Kidney (tissue), 13 donors: ENCODE measurements at regions not wholly inside any gene's neighbourhood (a gene's known extent, or its start where the extent isn't known, plus 50 kb on each side); places are given as distances from the start of the nearest gene placed in this dataset.
A peak's percentile ranks its signal among the peaks of the same experiment; 100 is the strongest.

Source experiments
- DNase-seq, 5 donors: peaks; one replicate each; pipeline ENCODE4 v3.0.0-alpha.2; 2013 to 2020
- FAIRE-seq: peaks from 2 replicates; lab custom pipeline; 2012; peaks lifted over from hg19 to GRCh38; lab: Jason Lieb, UNC
- H3K27ac ChIP-seq, 2 donors: one replicate each; pipeline ENCODE4 v1.7.0; 2013; ENCODE audit warnings: low read depth in 2 of 2, low read length in 2 of 2, inconsistent platforms in 1 of 2
- H3K27me3 ChIP-seq: one replicate; pipeline ENCODE4 v1.7.1; 2013; ENCODE audit warnings: low read length, inconsistent platforms; ENCODE audit not compliant: control insufficient read depth, insufficient read depth
- H3K36me3 ChIP-seq, 3 donors: one replicate each; pipeline versions ENCODE4 v1.7.0 to v1.7.1; 2013; ENCODE audit warnings: low read length in 3 of 3, control low read depth in 1 of 3, inconsistent platforms in 1 of 3; ENCODE audit not compliant: insufficient read depth in 3 of 3, control insufficient read depth in 2 of 3
- H3K4me1 ChIP-seq, 3 donors: one replicate each; pipeline versions ENCODE4 v1.7.0 to v1.7.1; 2013; ENCODE audit warnings: low read length in 3 of 3, inconsistent platforms in 1 of 3, low read depth in 1 of 3; ENCODE audit not compliant: control insufficient read depth in 2 of 3, insufficient read depth in 2 of 3
- H3K4me3 ChIP-seq, 3 donors: one replicate each; pipeline versions ENCODE4 v1.7.0 to v1.8.1; 2013; ENCODE audit warnings: low read length in 3 of 3, control low read depth in 1 of 3, inconsistent platforms in 1 of 3
- H3K9ac ChIP-seq, 3 donors: one replicate each; pipeline versions ENCODE4 v1.7.0 to v1.7.1; 2013; ENCODE audit warnings: low read length in 3 of 3, control low read depth in 1 of 3, inconsistent platforms in 1 of 3
- H3K9me3 ChIP-seq, 3 donors: one replicate each; pipeline versions ENCODE4 v1.7.0 to v1.7.1; 2013; ENCODE audit warnings: low read length in 3 of 3, control low read depth in 1 of 3, inconsistent platforms in 1 of 3; ENCODE audit not compliant: control insufficient read depth in 2 of 3, insufficient read depth in 1 of 3
- CTCF ChIP-seq: IDR thresholded peaks from 3 replicates; pipeline ENCODE4 v1.5.1; 2012; ENCODE audit warnings: mild to moderate bottlenecking, moderate library complexity, borderline replicate concordance; ENCODE audit not compliant: insufficient read depth; ENCODE audit errors: extremely low read depth
- intact Hi-C: fragments of 100-400 bp; cut with DNase I; formaldehyde crosslinking; loops from one replicate; pipeline ENCODE4 v1.11.1; 2022
- donor health status: control.
- donor health status: control.
- donor health status: control.
- donor health status: control.
- donor health status: control.
- donor health status: DM: yes; HTN: yes; CAD: no.
- donor health status: Normal renal cell carcinoma (clear cell type).

DNA sequence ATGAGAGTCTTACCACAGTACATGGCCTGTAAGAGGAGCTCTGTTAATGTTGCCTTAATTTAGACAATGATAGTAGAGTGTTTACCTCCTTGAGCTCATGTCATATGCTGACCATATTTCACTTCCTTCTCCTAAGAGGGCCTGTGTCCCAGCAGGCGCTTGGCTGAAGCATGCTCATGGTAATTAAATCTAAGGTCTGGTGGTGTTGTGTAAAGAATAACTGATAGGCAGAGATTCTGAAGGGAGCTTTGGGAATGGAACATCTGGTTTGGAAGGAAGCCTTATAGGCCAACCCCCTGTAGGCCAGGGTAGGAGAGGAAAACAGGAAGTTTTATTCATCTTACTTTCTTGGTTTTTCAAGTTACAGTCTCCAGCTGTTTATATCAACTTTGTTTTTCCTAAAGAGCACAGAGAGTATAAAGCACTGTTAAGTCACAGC, 300.2 kb downstream of the USP46 start:
- Histone ChIP-seq H3K4me3 (no peak overlapping the region), H3K36me3 (no peaks in the 10 kb centered on the region), H3K27ac (no peak overlapping the region), H3K4me1 (no peaks in the 10 kb centered on the region), H3K27me3 (no peaks in the 10 kb centered on the region), H3K9me3 (no peaks in the 10 kb centered on the region), H3K9ac (no peak overlapping the region)
- TF ChIP-seq CTCF, result no peak
- peak in 2 of 5 donors; percentile 51 to 82 for DNase-seq
- no peak for FAIRE-seq
- intact Hi-C loops, result no loop called here

GRCh38 chr4:52366191-52366590, 292.9 kb downstream of the USP46 start:
- no peak overlapping the region for H3K9ac ChIP-seq
- H3K27ac ChIP-seq, result no peak overlapping the region
- no peaks in the 10 kb centered on the region for H3K27me3 ChIP-seq
- intact Hi-C loops, result no loop called here
- H3K4me3 ChIP-seq, result no peak overlapping the region
- no peak for TF ChIP-seq CTCF
- H3K4me1 ChIP-seq, result no peaks in the 10 kb centered on the region
- no peaks in the 10 kb centered on the region for H3K36me3 ChIP-seq
- DNase-seq (no peak), FAIRE-seq (no peak)
- H3K9me3 ChIP-seq, result no peaks in the 10 kb centered on the region

DNA sequence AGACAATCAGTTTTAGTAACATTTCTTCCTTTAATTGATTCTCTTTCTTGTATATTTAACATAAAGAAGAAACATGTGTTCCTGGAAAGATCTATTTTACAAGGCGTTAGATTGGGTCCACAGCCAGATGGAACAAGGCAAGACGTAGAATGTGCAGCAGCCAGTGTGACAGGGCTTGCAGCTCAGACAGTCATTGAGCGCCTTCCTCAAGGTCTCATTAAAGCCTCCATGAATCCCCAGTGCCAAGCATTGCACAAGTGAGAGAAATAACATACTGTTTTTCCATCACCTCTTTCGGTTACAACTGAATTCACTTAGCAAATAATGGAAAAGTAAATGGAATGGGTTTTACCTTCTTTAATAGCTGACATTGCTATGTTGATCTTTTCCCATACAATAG, 292.5 kb downstream of the USP46 start:
- no peaks in the 10 kb centered on the region for H3K27me3 ChIP-seq
- no peak for TF ChIP-seq CTCF
- FAIRE-seq, result no peak

GRCh38 chr4:52367282-52367830, 291.7 kb downstream of the USP46 start:
- no peak overlapping the region for H3K9ac ChIP-seq
- intact Hi-C loops, result no loop called here
- H3K27ac ChIP-seq, result no peak overlapping the region
- H3K27me3 ChIP-seq, result no peaks in the 10 kb centered on the region
- H3K4me1 ChIP-seq, result no peaks in the 10 kb centered on the region
- H3K36me3 ChIP-seq, result no peaks in the 10 kb centered on the region
- no peaks in the 10 kb centered on the region for H3K9me3 ChIP-seq
- DNase-seq (no peak), FAIRE-seq (no peak)
- no peak for TF ChIP-seq CTCF
- no peak overlapping the region for H3K4me3 ChIP-seq

More for the DNA sequence above, 292.5 kb downstream of the USP46 start:
- Histone ChIP-seq H3K4me3 (no peak overlapping the region), H3K4me1 (no peaks in the 10 kb centered on the region), H3K27ac (no peak overlapping the region), H3K9me3 (no peaks in the 10 kb centered on the region), H3K9ac (no peak overlapping the region), H3K36me3 (no peaks in the 10 kb centered on the region)
- intact Hi-C loops, result no loop called here
- DNase-seq, result peak in 1 of 5 donors; percentile 35
